ENCODE measurements at regions not wholly inside any gene's neighbourhood (a gene's known extent, or its start where the extent isn't known, plus 50 kb on each side); places are given as distances from the start of the nearest gene placed in this dataset.
"Not testable (repeated sequence)": the region's sequence is repeated elsewhere in the genome, so short reads cannot be mapped to it uniquely, and the experiment has no call there.

DNA sequence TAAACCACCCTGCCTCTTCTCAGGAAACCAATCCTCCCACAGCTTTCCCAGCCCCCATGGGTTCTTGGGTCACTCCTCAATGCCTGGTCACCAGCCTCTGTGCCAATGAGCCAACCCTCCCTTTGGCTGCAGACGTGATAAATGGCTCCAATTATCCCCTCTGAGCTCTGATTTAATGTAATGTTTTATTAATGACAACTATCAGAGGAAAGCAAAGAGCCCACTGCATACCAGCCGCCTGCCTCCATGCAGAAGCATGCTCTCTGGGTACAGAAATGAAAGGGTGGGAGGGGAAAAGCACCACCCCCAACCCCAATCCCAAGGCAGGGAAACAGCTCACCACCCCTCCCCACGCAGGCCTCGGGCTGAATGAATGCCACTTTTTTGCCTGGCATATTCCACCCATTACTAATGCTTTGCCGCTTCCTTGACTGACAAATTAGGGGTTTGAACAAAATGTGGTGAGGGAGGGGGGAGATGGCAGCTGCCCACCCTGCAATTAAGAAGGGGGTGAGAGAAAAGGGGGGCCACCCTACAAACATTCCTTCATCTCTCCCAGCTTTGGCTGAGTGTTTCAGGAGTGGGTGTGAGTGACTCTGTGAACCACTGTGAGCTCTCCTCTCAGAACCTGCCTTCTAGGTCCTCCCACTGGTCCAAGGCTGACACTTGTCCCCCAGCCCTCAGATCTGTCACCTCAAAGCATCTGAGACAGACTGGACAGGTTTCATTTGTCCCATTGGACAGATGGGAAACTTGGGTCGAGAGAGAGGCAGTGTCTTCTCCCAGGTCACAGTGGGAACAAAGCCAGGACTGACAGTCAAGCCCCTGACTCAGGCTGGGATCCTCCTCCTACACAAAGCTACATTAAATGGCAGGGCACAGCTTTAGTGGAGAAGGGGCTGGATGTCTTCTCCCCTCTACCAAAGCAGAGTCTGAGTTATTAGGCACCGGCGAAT lies 161.5 kb downstream of the TMEM132E start:
- no peaks in the 10 kb centered on the region for H3K4me1 Mint-ChIP-seq
- H3K36me3 Mint-ChIP-seq: no peaks in the 10 kb centered on the region
- H3K27me3 Mint-ChIP-seq (ENCODE audit: low read depth): peaks cover 33% of the 10 kb centered on the region
- TF ChIP-seq CTCF (IDR thresholded peaks at IDR 0.05; ENCODE audit: unreplicated experiment): no peak
- no peak overlapping the region for H3K4me3 Mint-ChIP-seq
- no peak overlapping the region for H3K27ac Mint-ChIP-seq
- H3K9me3 Mint-ChIP-seq: no peaks in the 10 kb centered on the region
- no peak for DNase-seq (ENCODE audit: low spot score in 2 of 2, unreplicated experiment in 2 of 2)

- no peak for DNase-seq (ENCODE audit: low spot score in 2 of 2, unreplicated experiment in 2 of 2)
- no peak overlapping the region for H3K4me3 Mint-ChIP-seq
- no peak overlapping the region for H3K27ac Mint-ChIP-seq
- peaks cover 44% of the 10 kb centered on the region for H3K27me3 Mint-ChIP-seq (ENCODE audit: low read depth)
- H3K4me1 Mint-ChIP-seq: no peaks in the 10 kb centered on the region
- H3K36me3 Mint-ChIP-seq: no peaks in the 10 kb centered on the region
- no peak for TF ChIP-seq CTCF (IDR thresholded peaks at IDR 0.05; ENCODE audit: unreplicated experiment)
- H3K9me3 Mint-ChIP-seq: no peaks in the 10 kb centered on the region
These were observed 160.0 kb downstream of the TMEM132E start for GRCh38 chr17:34739386-34739785.

GRCh38 chr17:34737673-34738072 lies 158.3 kb downstream of the TMEM132E start:
- H3K4me3 Mint-ChIP-seq; DNase-seq (ENCODE audit: low spot score in 2 of 2, unreplicated experiment in 2 of 2); H3K27ac Mint-ChIP-seq; H3K9me3 Mint-ChIP-seq; H3K36me3 Mint-ChIP-seq; H3K4me1 Mint-ChIP-seq: not testable (repeated sequence)
- peaks cover 42% of the 10 kb centered on the region for H3K27me3 Mint-ChIP-seq (ENCODE audit: low read depth)

DNA sequence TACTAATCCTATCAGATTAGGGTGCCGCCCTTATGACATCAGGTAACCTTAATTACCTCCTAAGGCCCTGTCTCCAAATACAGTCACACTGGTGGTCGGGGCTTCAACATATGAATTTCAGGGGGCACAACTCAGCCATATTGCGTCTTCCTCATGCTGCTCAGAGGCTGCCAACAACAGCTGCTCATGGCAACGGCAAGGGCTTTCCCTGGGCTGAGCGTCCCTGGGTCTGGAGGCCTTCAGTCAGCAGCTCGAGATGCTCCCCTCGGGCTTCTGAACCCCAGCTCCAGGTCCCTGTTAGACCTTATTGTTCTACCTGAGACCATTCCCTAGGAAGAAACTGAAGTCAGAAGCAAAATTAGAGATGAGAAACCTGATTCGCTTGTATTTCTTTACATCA lies 157.2 kb downstream of the TMEM132E start:
- H3K27ac Mint-ChIP-seq: no peak overlapping the region
- H3K9me3 Mint-ChIP-seq: no peaks in the 10 kb centered on the region
- no peak for TF ChIP-seq CTCF (IDR thresholded peaks at IDR 0.05; ENCODE audit: unreplicated experiment)
- H3K36me3 Mint-ChIP-seq: no peaks in the 10 kb centered on the region
- H3K4me1 Mint-ChIP-seq: no peaks in the 10 kb centered on the region
- DNase-seq (ENCODE audit: low spot score in 2 of 2, unreplicated experiment in 2 of 2): no peak
- H3K4me3 Mint-ChIP-seq: no peak overlapping the region
- peaks cover 37% of the 10 kb centered on the region for H3K27me3 Mint-ChIP-seq (ENCODE audit: low read depth)

GRCh38 chr17:34733333-34733732 lies 154.0 kb downstream of the TMEM132E start:
- Mint-ChIP-seq H3K27me3 (ENCODE audit: low read depth) (peaks cover 47% of the 10 kb centered on the region), H3K9me3 (peaks cover 4% of the 10 kb centered on the region), H3K36me3 (no peaks in the 10 kb centered on the region), H3K4me1 (no peaks in the 10 kb centered on the region), H3K4me3 (no peak overlapping the region), H3K27ac (no peak overlapping the region)
- no peak for DNase-seq (ENCODE audit: low spot score in 2 of 2, unreplicated experiment in 2 of 2)
- TF ChIP-seq CTCF (IDR thresholded peaks at IDR 0.05; ENCODE audit: unreplicated experiment): no peak

- H3K27ac Mint-ChIP-seq: no peak overlapping the region
- no peaks in the 10 kb centered on the region for H3K4me1 Mint-ChIP-seq
- no peak for TF ChIP-seq CTCF (IDR thresholded peaks at IDR 0.05; ENCODE audit: unreplicated experiment)
- H3K36me3 Mint-ChIP-seq: no peaks in the 10 kb centered on the region
- H3K4me3 Mint-ChIP-seq: no peak overlapping the region
- peaks cover 44% of the 10 kb centered on the region for H3K27me3 Mint-ChIP-seq (ENCODE audit: low read depth)
- no peak for DNase-seq (ENCODE audit: low spot score in 2 of 2, unreplicated experiment in 2 of 2)
- peaks cover 4% of the 10 kb centered on the region for H3K9me3 Mint-ChIP-seq
These were observed 151.4 kb downstream of the TMEM132E start for GRCh38 chr17:34730816-34731215.
